Prostate gland (tissue), 2 donors: ENCODE measurements at regions not wholly inside any gene's neighbourhood (a gene's known extent, or its start where the extent isn't known, plus 50 kb on each side); places are given as distances from the start of the nearest gene placed in this dataset.

ENCODE experiments used
- DNase-seq: peaks from one replicate; pipeline ENCODE4 v3.0.0-alpha.2; 2019; ENCODE audit warnings: low spot score
- H3K27ac ChIP-seq, 2 donors: fragments of 200-600 bp; sonication (generic); 2 replicates each; pipeline ENCODE4 v1.5.1; 2017 to 2019
- H3K27me3 ChIP-seq: fragments of 200-600 bp; sonication (generic); replicated peaks from 2 replicates; pipeline ENCODE4 v1.5.1; 2019; ENCODE audit not compliant: insufficient read depth
- H3K36me3 ChIP-seq, 2 donors: fragments of 200-600 bp; sonication (generic); 1 replicate in 1 of 2; 2 replicates in 1 of 2; pipeline versions ENCODE4 v1.5.1 to v1.8.1; 2017 to 2019
- H3K4me1 ChIP-seq: fragments of 200-600 bp; sonication (generic); replicated peaks from 2 replicates; pipeline ENCODE4 v1.5.1; 2019
- H3K4me3 ChIP-seq, 2 donors: fragments of 200-600 bp; sonication (generic); 2 replicates each; pipeline ENCODE4 v1.5.1; 2017 to 2019
- H3K9me3 ChIP-seq: fragments of 200-600 bp; sonication (generic); 2 replicates; pipeline ENCODE4 v1.5.1; 2017
- POLR2A ChIP-seq: fragments of 450-650 bp; IDR thresholded peaks from one replicate; pipeline ENCODE4 v1.6.1; 2016; ENCODE audit warnings: antibody characterized with exemption, mild to moderate bottlenecking
- POLR2AphosphoS5 ChIP-seq: sonication (generic); formaldehyde crosslinking; IDR thresholded peaks from one replicate; pipeline ENCODE4 v1.6.1; 2017; ENCODE audit warnings: antibody characterized with exemption
- WGBS: methylation state at CpG from one replicate; pipeline ENCODE4 v1.1.5; 2018; 5-methylcytosine and 5-hydroxymethylcytosine counted together
- intact Hi-C: fragments of 100-400 bp; cut with DNase I; formaldehyde crosslinking; loops from one replicate; pipeline ENCODE4 v1.14.2; 2022
- TF ChIP-seq, protein P1 (sequence below), 4 experiments: fragments of 200-600 bp in 2 of 4; fragments of 450-650 bp in 2 of 4; sonication (generic) in 2 of 4; IDR thresholded peaks; 1 replicate in 3 of 4; 2 replicates in 1 of 4; pipeline ENCODE4 v1.5.1; 2016 to 2019; ENCODE audit warnings: antibody characterized with exemption in 4 of 4, mild to moderate bottlenecking in 2 of 4, moderate library complexity in 2 of 4

DNA sequence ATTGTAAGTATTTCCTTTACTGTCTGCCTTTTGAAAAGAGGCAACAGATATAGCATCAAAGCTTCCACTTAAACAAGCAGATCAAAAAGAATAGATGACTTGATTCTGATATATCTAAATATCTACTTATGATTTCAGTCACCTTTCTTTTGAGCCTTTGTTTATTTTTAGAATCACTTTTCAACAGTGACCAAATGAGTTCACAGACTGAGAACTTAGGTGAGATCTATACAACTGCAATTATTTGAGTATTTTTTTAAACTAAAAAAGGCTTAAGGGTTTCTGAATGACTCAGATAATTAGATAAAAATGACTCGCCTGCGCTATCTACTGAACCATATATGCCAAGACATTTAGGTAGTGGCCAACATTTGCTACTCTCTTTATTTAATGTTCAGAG is 166.7 kb upstream of the KCNIP4 start:
- Histone ChIP-seq H3K27ac (no peak overlapping the region), H3K9me3 (no peaks in the 10 kb centered on the region), H3K4me3 (no peak overlapping the region), H3K27me3 (no peaks in the 10 kb centered on the region), H3K36me3 (no peaks in the 10 kb centered on the region), H3K4me1 (no peaks in the 10 kb centered on the region)
- no peak for TF ChIP-seq POLR2A
- TF ChIP-seq, protein P1, sequence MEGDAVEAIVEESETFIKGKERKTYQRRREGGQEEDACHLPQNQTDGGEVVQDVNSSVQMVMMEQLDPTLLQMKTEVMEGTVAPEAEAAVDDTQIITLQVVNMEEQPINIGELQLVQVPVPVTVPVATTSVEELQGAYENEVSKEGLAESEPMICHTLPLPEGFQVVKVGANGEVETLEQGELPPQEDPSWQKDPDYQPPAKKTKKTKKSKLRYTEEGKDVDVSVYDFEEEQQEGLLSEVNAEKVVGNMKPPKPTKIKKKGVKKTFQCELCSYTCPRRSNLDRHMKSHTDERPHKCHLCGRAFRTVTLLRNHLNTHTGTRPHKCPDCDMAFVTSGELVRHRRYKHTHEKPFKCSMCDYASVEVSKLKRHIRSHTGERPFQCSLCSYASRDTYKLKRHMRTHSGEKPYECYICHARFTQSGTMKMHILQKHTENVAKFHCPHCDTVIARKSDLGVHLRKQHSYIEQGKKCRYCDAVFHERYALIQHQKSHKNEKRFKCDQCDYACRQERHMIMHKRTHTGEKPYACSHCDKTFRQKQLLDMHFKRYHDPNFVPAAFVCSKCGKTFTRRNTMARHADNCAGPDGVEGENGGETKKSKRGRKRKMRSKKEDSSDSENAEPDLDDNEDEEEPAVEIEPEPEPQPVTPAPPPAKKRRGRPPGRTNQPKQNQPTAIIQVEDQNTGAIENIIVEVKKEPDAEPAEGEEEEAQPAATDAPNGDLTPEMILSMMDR (IDR thresholded peaks at IDR 0.05) = no peak
- TF ChIP-seq POLR2AphosphoS5 = no peak
- WGBS = 94% methylated on average over 2 of the region's 2 CpGs
- DNase-seq = no peak
- intact Hi-C loops = no loop called here

DNA sequence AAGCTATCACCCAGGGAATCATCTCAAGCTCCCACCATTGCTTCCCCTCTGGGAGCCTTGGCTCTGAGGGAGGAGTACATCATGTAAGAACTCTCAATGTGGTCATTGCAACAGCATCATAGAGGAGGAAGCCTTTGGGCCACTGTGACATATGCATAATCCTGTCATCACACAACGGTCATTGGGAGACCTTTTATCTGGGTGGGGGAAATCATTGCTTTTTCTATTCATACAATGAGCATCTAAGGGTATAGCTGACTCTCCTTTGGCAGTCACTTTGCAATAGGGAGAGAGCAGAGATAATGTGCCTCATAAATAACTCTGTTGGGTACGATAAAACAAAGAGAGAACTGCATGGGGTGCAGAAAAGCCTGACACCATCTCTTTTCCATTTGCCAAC is 155.2 kb upstream of the KCNIP4 start:
- Histone ChIP-seq H3K27ac (no peak overlapping the region), H3K9me3 (no peaks in the 10 kb centered on the region), H3K4me1 (no peaks in the 10 kb centered on the region), H3K36me3 (no peaks in the 10 kb centered on the region), H3K27me3 (no peaks in the 10 kb centered on the region), H3K4me3 (no peak overlapping the region)
- intact Hi-C loops = no loop called here
- TF ChIP-seq POLR2AphosphoS5 (no peak), POLR2A (no peak)
- TF ChIP-seq, protein P1 (IDR thresholded peaks at IDR 0.05) = no peak
- WGBS = 49% methylated on average over 2 of the region's 2 CpGs
- no peak for DNase-seq

DNA sequence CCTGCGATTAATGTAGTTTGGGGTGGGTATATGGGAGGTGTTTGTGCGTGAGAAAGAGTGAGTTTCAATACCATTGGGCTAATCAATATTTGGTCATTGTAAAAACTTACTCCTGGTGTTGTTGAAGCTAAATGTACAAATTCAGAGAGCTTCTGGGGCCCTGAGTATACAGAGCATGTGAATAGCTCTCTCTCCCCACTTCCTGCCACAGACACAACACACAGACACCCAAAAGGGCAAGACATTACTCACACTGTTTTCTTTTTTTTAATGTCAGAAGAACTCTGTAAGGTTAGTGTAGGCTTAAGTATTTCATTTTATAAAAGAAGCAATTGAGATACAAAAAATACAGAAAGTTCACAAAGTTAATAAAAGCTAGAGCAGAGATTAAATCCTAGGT is 151.3 kb upstream of the KCNIP4 start:
- 90% methylated on average over 2 of the region's 2 CpGs for WGBS
- Histone ChIP-seq H3K27ac (no peak overlapping the region), H3K9me3 (no peaks in the 10 kb centered on the region), H3K4me3 (no peak overlapping the region), H3K27me3 (no peaks in the 10 kb centered on the region), H3K4me1 (no peaks in the 10 kb centered on the region), H3K36me3 (no peaks in the 10 kb centered on the region)
- intact Hi-C loops = no loop called here
- DNase-seq = no peak
- TF ChIP-seq, protein P1 (IDR thresholded peaks at IDR 0.05) = no peak
- TF ChIP-seq POLR2A = no peak
- no peak for TF ChIP-seq POLR2AphosphoS5

DNA sequence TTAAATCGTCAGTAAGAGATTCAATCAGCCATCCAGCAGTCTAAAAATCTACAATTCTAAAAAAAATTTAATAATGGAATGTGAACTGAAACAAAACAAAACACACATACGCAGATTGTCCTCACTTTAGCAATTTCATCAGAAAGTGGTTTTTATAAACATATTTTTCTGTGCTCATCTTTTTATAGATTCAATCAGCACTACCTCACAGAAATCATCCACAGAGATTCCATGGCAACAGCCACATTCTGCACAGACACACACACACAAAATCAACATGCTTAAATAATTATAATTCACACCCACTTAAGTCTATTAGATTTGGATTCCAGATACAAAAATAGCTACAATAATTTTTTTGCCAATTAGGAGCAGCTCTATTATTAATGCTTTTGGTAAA is 149.0 kb upstream of the KCNIP4 start:
- Histone ChIP-seq H3K27ac (no peak overlapping the region), H3K36me3 (no peaks in the 10 kb centered on the region), H3K4me3 (no peak overlapping the region), H3K9me3 (no peaks in the 10 kb centered on the region), H3K4me1 (no peaks in the 10 kb centered on the region), H3K27me3 (no peaks in the 10 kb centered on the region)
- TF ChIP-seq, protein P1 (IDR thresholded peaks at IDR 0.05) = no peak
- TF ChIP-seq POLR2A (no peak), POLR2AphosphoS5 (no peak)
- WGBS = 74% methylated on average over 2 of the region's 2 CpGs
- intact Hi-C loops = no loop called here
- DNase-seq = no peak

DNA sequence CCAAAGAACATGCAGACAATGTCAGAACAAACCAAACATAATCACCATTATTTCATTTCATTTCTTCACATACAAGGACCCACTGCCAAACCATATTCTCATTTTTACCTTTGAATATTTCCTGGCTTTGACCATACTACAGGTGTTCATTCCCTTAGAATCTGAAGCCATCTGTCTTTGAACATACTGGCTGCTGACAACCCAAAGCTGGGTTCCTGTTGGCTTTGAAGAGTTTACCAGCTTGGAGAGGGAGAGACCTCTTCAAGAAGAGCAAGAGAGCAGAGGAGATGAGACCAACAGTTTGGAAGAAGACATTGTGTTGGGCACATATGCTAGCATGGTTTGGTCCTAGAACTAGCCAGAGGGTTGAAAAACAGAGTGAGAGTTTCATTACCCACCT is 145.6 kb upstream of the KCNIP4 start:
- Histone ChIP-seq H3K27me3 (no peaks in the 10 kb centered on the region), H3K27ac (no peak overlapping the region), H3K36me3 (no peaks in the 10 kb centered on the region), H3K4me1 (no peaks in the 10 kb centered on the region), H3K4me3 (no peak overlapping the region), H3K9me3 (no peaks in the 10 kb centered on the region)
- no peak for DNase-seq
- intact Hi-C loops = no loop called here
- TF ChIP-seq, protein P1 (IDR thresholded peaks at IDR 0.05) = no peak
- TF ChIP-seq POLR2A (no peak), POLR2AphosphoS5 (no peak)
